Panc1 (cell line): ENCODE measurements at regions not wholly inside any gene's neighbourhood (a gene's known extent, or its start where the extent isn't known, plus 50 kb on each side); places are given as distances from the start of the nearest gene placed in this dataset.

ENCODE experiments used
- ATAC-seq: fragments of 200-7000 bp; cut with Tn5 transposase; 2 replicates; pipeline ENCODE4 v1.9.1; 2020; ENCODE audit warnings: mild to moderate bottlenecking, moderate library complexity
- BruUV-seq: library from RNA; stranded (reverse); fragments of 400-500 nt; replicated peaks from 2 replicates; lab custom pipeline; 2021; lab: Mats Ljungman, UMichigan
- CTCF ChIA-PET: fragments of 300-600 bp; sonication (Branson Sonifier 250); formaldehyde crosslinking; loops from one replicate; lab custom pipeline; 2022; ENCODE audit warnings: antibody characterized with exemption; lab: Charles Lee
- POLR2A ChIA-PET: fragments of 300-600 bp; sonication (Branson Sonifier 250); formaldehyde crosslinking; loops from one replicate; lab custom pipeline; 2022; ENCODE audit warnings: antibody characterized with exemption; lab: Charles Lee
- DNase-seq: peaks from one replicate; pipeline ENCODE4 v3.0.0-alpha.2; 2010; ENCODE audit warnings: low read depth, low spot score
- H3K27ac ChIP-seq: 2 replicates; pipeline ENCODE4 v1.5.1; 2011; ENCODE audit warnings: mild to moderate bottlenecking, low read length, inconsistent platforms
- H3K27me3 ChIP-seq: fragments of 200-500 bp; sonication (Bioruptor generic); 2 replicates; pipeline ENCODE4 v1.6.0; 2014; ENCODE audit warnings: low read length, inconsistent platforms; ENCODE audit not compliant: control insufficient read depth, insufficient read depth
- H3K36me3 ChIP-seq: fragments of 200-500 bp; sonication (Bioruptor generic); 2 replicates; pipeline ENCODE4 v1.5.1; 2014; ENCODE audit warnings: inconsistent platforms, mild to moderate bottlenecking, low read length, moderate library complexity; ENCODE audit not compliant: control insufficient read depth, insufficient read depth
- H3K4me1 ChIP-seq: 2 replicates; pipeline ENCODE4 v1.5.1; 2011; ENCODE audit warnings: inconsistent platforms, mild to moderate bottlenecking, low read length, moderate library complexity; ENCODE audit not compliant: control insufficient read depth, insufficient read depth
- H3K4me3 ChIP-seq, 2 experiments: 2 replicates each; pipeline ENCODE4 v1.5.1; 2011 to 2012; ENCODE audit warnings: low read depth in 2 of 2, low read length in 2 of 2, mild to moderate bottlenecking in 2 of 2, inconsistent platforms in 1 of 2, moderate library complexity in 1 of 2
- H3K9me3 ChIP-seq: fragments of 200-500 bp; sonication (Bioruptor generic); 2 replicates; pipeline ENCODE4 v1.5.1; 2014; ENCODE audit warnings: low read depth, mild to moderate bottlenecking, inconsistent platforms, low read length, moderate library complexity; ENCODE audit not compliant: control insufficient read depth, insufficient read depth
- CTCF ChIP-seq: fragments of 450-650 bp; IDR thresholded peaks from 2 replicates; pipeline ENCODE4 v1.5.1; 2017; ENCODE audit warnings: mild to moderate bottlenecking
- POLR2AphosphoS5 ChIP-seq: IDR thresholded peaks from 2 replicates; pipeline ENCODE4 v1.6.1; 2012; ENCODE audit warnings: mild to moderate bottlenecking, low read depth, low read length, moderate library complexity
- REST ChIP-seq, 2 experiments: IDR thresholded peaks; 2 replicates each; pipeline ENCODE4 v1.6.1; 2011 to 2012; ENCODE audit warnings: low read depth in 2 of 2, control low read depth in 1 of 2, low read length in 1 of 2, mild to moderate bottlenecking in 1 of 2, moderate library complexity in 1 of 2; ENCODE audit not compliant: insufficient read depth in 1 of 2
- SIN3A ChIP-seq: IDR thresholded peaks from 2 replicates; pipeline ENCODE4 v1.6.1; 2012; ENCODE audit warnings: low read depth, mild to moderate bottlenecking, low read length, moderate library complexity, borderline replicate concordance; ENCODE audit not compliant: insufficient read depth
- TCF7L2 ChIP-seq: IDR thresholded peaks from 2 replicates; pipeline ENCODE4 v1.6.1; 2011; ENCODE audit warnings: mild to moderate bottlenecking, low read depth, low read length, inconsistent platforms
- in situ Hi-C: cut with HindIII; loops from 2 replicates; pipeline ENCODE4 v1.10.0; 2016; ENCODE audit warnings: low sequenced_read_pairs, low pct_unique_long_range_greater_than_20kb
- intact Hi-C: fragments of 100-400 bp; cut with micrococcal nuclease; formaldehyde crosslinking; loops from one replicate; pipeline ENCODE4 v1.10.0; 2022; ENCODE audit not compliant: unreplicated experiment

GRCh38 chr10:125369382-125370326 lies 209.3 kb upstream of the CTBP2 start:
- intact Hi-C loops (no loop called here), in situ Hi-C loops (no loop called here)
- ChIA-PET CTCF (no interaction called here), POLR2A (no interaction called here)
- ATAC-seq (no peak), DNase-seq (no peak)
- H3K9me3 ChIP-seq, result no peaks in the 10 kb centered on the region
- no peak for TF ChIP-seq CTCF
- no peak for TF ChIP-seq POLR2AphosphoS5
- no peak for TF ChIP-seq TCF7L2
- no peak for TF ChIP-seq REST (IDR thresholded peaks at IDR 0.05; ENCODE audit: insufficient read depth in 1 of 2, low read depth in 2 of 2, low read length in 1 of 2)
- no peak for TF ChIP-seq SIN3A
- H3K27me3 ChIP-seq, result peaks cover 14% of the 10 kb centered on the region
- H3K4me3 ChIP-seq, result no peak overlapping the region
- no TSS peak for BruUV-seq
- no peaks in the 10 kb centered on the region for H3K4me1 ChIP-seq
- no peaks in the 10 kb centered on the region for H3K36me3 ChIP-seq
- H3K27ac ChIP-seq, result no peak overlapping the region

GRCh38 chr10:125368146-125368545 lies 207.8 kb upstream of the CTBP2 start:
- Histone ChIP-seq H3K36me3 (no peaks in the 10 kb centered on the region), H3K9me3 (no peaks in the 10 kb centered on the region), H3K27ac (no peak overlapping the region), H3K4me1 (no peaks in the 10 kb centered on the region), H3K27me3 (peaks cover 11% of the 10 kb centered on the region), H3K4me3 (no peak overlapping the region)
- ChIA-PET POLR2A (no interaction called here), CTCF (interaction anchor here (0.6 kb wide), 1 partner anchor 10 kb away, joined by 4 read pairs; no protein-coding TSS in a partner anchor)
- no peak for DNase-seq
- in situ Hi-C loops, result no loop called here
- no peak for TF ChIP-seq SIN3A
- no peak for TF ChIP-seq CTCF
- no peak for TF ChIP-seq REST (IDR thresholded peaks at IDR 0.05; ENCODE audit: insufficient read depth in 1 of 2, low read depth in 2 of 2, low read length in 1 of 2)
- no peak for TF ChIP-seq TCF7L2
- no peak for TF ChIP-seq POLR2AphosphoS5
- intact Hi-C loops, result no loop called here
- no TSS peak for BruUV-seq
- no peak for ATAC-seq
